ENCODE measurements at regions not wholly inside any gene's neighbourhood (a gene's known extent, or its start where the extent isn't known, plus 50 kb on each side); places are given as distances from the start of the nearest gene placed in this dataset.
"Not testable (repeated sequence)": the region's sequence is repeated elsewhere in the genome, so short reads cannot be mapped to it uniquely, and the experiment has no call there.

DNA sequence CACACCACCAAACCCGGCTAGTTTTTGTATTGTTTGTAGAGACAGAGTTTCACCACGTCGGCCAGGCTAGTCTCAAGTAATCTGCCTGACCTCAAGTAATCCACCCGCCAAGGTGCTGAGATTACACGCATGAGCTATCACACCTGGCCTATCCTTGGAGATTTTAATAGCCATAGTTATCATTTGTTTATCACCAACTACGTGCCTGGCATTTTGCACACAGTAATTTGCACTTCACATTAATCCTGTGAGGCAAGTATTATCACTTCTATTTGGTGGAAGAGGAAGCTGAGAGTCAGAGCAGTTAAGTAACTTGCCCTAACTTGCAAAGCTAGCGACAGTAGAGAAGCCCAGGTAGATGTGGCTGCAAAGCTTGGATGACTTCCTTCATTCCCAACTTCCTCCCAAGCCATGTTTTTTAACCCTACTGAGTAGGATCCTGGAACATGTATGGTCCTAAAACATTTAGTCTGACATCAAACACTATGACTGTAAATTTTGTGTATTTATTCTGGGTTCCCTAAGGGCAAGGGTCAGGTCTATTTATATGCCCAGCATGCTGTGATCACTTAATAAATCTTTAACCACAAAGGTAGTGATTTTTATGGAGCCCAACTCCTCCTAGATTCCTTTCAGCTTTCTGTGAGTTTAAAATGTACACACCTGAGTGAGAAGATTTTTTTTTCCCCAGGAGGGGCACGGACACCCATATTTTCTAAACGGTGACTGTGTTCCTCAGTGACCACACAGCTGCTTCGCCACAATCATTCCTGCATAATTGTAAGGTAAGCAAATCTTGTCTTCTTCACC, 100.2 kb upstream of the RAI14 start:
- no peak for DNase-seq (ENCODE audit: low read depth)

DNA sequence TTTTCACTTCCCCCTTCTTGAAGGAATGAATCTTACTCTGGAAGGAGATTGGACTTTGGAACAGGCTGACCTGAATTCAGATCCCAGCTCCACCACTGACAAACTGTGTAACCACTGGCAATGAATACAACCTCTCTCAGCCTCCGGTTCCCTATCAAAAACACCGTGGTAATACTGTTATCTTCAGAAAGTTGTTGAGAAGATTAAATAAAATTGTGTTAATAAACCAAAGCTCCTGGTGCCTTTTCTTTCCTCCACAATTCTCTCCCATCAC, 99.7 kb upstream of the RAI14 start:
- DNase-seq (ENCODE audit: low read depth), result no peak

DNA sequence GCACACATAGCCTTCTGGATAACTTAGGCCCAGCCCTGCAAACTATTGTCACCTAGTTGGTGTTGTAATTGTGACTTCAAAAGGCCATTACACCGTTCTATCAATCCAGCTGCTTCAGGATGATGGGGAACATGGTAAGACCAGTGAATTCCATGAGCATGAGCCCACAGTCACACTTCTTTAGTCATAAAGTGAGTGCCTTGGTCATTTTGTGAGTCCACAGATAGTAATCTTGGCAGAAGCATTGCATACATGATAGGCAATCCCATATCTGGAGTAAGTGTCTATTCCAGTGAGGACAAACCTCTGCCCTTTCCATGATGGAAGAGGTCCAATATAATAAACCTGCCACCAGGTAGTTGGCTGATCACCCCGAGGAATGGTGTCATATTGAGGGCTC, 94.5 kb upstream of the RAI14 start:
- DNase-seq (ENCODE audit: low read depth), result not testable (repeated sequence)

DNA sequence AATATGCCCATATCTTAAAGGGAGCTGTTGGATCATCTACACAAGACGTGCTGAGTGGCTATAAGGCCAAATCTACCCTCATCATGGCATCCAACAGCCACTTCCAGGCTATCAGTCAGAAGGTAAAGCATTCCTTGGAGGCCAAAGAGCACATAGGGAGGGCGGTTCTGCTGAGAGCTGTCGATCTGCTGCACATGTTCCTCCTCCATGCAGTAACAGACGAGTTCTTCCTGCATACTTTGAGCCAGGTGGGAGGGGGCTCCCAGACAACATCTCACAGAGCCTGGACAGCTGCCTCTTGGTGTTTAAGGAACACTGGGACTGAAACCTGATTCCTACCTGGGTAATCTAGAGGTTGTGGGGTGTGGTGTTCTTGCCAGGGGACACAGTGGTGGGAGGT, 93.3 kb upstream of the RAI14 start:
- DNase-seq (ENCODE audit: low read depth), result no peak

DNA sequence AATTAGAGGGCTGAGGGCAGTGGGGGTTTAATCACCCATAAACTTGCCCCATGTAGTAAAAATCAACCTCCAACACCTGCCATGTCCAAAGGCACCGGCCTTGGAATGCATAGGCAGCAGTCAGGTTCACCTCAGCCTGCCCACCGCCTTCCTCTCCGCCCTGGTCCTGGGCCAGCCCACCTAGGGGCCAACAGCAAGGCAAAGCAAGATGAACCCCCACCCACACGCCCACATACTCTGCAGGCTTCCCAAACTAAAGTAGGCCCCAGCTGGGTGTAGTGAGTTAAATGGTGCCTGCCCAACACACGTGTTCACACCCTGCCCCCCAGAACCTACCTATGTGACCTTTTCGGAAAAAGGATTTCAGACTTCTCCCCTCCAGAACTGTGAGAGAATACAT, 92.9 kb upstream of the RAI14 start:
- no peak for DNase-seq (ENCODE audit: low read depth)

DNA sequence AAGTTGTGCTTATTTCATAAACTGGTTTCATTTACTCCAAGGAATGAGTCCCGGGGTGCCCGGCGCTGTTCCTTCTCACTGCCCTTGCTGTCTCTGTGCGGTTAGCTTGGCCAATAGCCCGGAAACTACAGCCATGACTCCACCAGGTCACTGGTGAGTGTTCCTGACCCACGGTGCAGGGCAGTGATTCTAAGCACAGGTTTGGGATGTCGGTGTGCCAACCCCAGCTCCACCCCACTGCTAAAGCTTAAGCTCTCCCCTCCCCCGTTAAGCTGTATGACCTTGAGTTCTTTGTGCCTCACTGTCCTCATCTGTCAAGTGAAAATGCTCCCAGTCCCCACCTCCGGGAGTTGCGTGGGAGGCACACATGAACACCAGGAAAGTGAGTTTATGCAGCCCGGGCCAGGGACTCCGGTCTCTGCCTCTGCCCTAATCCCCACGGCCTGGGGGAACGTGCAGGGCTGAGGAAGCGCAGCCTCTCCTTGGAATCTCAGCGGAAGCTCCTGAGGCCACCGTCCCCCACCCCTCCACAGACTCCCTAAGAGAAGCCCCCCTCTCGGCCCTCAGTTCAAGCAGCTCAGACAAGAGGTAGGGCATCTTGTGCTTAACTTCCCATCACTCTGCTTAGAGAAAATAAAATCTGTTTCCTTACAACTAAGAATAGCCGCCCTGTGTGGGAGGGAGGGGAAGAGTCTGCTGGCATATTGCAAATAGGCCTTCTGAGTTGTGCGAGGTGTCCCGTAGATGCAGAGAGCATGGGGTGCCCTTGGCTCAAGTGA, 92.0 kb upstream of the RAI14 start:
- DNase-seq (ENCODE audit: low read depth), result no peak

DNA sequence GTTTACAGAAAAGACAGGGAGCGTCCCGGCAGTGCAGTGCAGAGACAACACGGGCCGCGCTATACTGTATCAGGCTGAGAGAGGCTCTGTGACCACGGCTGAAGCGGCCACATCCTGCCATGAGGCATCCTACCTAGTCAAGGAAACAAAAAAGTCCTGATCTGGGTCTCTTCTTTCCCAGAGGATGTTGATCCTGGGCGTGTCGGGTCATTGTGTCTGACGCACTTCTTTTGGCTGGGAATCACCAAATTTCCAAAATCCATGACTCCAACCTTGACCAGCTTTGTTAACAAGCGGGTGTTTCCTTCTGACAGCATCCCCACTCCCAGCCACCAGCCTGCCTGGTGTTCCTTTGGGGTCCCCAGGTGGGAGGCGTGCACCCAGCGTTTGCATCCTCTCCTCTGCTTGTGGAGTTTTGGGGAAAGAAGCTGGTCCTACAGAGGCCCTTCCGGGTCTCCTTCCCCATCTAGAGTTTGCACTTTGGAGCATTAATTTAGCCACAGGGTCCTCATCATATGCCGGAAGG, 91.4 kb upstream of the RAI14 start:
- no peak for DNase-seq (ENCODE audit: low read depth)

DNA sequence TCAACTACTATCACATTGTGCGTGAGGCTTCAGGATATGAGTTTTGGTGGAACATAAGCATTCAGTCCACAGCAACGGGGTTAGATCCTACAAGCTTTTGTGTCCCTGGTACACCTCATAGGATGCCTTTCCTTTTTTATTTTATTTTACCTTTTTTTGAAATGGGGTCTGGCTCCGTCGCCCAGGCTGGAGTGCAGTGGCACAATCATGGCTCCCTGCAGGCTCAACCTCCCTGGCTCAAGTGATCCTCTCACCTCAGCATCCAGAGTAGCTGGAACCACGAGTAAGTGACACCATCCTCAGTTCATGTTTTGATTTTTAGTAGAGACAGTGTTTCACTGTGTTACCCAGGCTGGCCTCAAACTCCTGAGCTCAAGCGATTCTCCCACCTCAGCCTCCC, 86.0 kb upstream of the RAI14 start:
- DNase-seq (ENCODE audit: low read depth), result no peak

DNA sequence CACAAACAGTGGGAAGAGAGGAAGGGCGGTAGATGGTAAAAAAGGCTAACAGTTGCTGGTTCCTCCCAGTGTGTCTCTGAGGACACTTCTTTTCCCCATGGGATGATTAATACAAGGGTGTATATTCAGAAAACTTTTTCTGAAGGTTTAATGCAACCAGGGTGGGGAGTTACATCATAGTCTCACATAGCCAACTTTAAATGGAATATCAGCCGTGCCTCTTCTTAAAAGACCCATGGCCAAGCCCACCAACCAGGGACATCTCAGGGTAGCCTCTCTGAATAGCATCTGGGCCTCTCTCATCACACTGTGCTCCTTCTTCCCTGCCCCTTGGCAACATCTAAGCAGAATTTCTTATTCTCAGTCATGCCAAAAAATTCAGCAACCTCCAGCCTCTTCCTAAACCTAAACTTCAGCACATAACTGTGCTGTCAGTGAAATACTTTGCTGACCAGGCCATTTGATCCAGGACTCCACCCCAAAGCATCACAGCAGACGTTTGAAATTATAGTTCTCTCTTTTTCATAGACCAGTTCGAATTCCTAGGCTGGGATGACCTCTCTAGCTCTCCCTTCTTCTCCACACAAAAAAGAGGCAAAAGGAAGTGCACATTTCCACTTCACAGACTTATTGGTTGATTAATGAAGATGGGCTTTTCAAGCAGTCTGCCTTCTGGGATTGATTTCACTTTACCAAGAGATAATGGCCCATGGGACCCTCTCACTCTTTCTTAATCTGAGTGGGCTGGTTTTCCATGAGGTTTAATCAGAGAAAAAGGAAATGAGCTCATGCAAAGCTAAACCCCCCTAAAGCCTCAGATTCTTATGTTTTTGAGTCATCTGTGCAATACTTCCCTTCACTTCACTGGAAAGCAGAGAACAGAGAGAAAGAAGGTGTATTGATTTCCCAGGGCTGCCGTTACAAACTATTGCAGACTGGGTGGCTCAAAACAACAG, 85.1 kb upstream of the RAI14 start:
- DNase-seq (ENCODE audit: low read depth), result peak; percentile 43

DNA sequence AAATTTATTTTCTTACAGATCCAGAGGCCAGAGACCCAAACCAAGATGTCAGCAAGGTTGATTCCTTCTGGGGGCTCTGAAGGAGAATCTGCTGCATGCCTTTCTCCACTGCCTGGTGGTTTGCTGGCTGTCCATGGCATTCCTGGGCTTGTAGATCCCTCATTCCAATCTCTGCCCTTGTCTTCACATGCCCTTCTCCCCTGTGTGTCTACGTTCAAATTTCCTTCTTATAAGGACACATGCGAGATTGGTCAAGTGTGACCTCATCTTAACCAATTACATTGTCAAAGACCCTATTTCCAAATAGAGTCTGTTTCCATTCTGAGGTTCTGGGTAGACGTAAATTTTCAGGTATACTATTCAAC, 84.5 kb upstream of the RAI14 start:
- DNase-seq (ENCODE audit: low read depth), result no peak

DNA sequence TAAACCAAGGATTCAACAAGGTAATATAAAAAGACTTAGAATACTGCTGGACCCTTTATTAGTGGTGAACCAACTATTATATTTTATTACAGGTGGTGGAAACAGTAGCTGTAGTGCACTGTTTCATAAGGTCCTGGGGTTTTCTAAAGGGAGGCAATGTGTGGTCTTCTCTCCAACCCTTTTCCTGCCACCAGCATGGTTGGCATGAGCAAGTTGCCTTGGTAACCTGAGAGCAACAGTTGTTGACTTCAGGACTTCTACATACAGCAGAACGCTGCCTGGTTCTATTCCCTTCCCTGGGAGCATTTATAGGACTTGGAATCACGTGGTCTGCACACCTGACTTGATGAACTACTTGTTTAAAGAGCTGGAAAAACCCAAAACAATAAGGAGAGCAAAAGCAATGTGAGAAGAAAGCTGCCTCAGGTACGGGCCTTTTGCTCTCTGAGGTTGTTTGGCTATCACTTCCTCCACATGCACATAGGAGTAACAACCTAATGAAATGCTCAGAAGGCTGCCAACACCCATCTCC, 81.1 kb upstream of the RAI14 start:
- no peak for DNase-seq (ENCODE audit: low read depth)

DNA sequence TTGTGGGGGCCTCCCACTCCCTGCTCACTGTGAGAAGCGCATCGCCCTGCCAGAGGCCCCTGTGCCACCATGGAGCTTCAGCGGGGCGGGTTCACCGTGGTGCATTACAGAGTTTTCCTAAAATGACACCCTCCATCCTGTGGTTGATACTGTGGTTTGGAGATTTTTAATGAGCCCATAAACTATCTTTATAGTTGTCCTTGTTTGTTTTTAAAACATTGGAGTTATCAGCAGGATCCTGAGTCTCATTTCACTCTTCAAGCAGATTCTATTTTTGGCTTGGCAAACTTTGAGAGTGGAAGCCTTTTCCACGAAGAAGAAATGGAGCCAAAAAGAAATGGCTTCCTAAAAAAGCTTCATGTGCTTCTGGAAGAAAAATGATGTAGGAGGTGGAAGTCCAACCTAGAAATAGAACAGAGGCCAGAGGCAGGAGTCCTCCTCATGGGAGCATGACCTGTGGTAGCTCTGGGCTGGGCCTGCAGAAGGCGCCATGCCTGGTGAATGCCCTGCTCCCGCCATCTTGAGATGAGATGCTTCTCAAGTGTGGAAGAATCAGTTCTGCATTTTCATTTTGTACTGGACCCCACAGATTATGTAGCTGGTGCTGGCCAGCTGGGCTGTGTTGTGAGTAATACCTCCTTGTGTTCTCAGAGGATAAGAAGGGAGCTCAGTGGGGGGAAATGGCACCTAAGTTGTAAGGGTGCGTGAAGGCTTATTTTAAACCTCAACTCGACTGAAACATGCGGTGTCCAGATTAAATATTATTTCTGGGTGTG, 79.0 kb upstream of the RAI14 start:
- DNase-seq (ENCODE audit: low read depth), result peak; percentile 45

DNA sequence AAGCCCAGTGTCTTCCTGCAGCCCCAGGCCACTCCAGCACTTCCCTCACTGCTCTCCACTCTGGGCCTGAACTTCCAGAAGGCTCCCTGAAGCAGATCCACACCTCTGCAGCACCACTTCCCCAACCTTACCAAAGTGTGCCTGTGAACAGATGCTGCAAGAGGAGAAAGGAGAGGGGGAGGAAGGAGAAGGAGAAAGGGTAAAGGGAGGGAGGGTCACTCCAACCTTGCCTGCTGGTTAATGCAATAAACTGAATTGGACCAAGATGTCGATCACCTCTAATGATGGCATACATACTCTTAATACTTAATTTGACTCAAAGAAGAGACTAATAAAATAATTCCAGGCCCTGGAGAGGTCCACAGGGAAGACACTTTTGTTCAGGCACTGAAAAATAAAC, 77.2 kb upstream of the RAI14 start:
- no peak for DNase-seq (ENCODE audit: low read depth)

DNA sequence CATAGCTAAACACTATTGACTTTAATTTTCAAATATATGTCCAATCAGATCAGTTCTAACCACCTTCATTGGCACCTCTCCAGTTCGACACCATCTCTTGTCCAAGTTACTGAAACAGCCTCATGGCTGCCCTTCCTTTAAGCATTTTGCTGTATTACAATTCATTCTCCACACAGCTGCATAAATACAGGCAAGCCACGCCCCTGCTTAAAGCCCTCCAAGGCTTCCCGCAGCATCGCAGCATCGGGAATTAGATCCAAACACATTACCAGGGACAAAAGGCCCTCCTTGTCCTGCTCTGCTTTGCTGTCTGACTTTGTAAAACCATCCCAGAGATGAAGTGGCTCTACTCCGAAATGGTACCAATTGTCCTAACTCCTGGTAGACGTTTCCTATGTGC, 75.1 kb upstream of the RAI14 start:
- DNase-seq (ENCODE audit: low read depth), result no peak

DNA sequence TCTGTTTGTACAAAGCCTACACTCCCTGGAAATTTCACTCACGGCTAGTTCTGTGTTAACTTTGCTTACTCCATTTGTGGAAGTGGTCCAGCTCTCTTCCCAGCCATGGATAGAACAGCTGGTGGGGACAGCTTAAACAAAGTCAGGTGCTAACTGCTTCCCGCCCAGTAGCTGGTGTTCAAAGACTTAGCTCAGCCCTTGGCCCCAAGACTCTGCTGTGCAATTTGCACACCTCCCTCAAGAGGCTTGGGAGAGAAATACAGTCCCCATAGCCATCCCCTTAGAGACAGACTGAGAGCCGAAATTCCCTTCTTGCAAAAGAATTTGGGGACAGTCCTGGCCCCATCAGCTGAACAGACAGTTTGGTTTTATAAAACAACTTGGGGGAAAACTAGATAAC, 73.8 kb upstream of the RAI14 start:
- no peak for DNase-seq (ENCODE audit: low read depth)

DNA sequence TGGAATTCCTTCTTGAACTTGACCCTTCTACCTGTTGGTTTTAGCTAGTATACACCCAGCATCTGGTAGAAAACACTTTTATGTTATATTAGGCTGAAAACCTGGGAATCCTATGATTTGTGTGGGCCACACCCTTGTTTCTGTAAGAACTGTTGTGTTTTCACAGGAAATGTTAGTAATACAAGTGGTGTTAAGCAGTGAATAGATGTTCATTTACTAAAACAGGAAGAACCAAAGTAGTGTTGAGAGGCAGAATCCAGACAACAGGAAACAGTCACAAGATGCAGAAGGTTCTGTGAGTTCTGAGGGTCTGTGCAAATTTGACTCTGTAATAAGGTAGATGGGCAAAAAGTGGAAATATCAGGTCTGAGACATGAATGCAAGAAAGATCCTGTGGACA, 73.0 kb upstream of the RAI14 start:
- no peak for DNase-seq (ENCODE audit: low read depth)

DNA sequence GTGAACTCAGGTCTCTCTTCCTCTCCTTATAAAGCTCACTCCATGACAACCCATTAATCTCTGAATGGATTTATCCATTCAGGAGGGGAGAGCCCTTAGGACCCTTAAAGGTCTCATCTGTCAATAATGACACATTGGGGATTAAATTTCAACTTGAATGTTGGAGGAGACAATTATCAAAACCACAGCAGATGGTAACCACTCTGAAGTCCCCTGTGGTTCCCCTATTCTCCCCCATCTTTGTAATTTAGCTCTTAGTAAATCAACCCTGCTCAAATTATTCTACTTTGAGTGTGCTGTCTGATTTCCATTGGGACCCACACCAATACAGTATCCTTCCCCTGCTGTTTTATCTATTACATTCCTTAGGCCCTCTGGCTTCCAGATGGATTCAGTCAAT, 72.0 kb upstream of the RAI14 start:
- DNase-seq (ENCODE audit: low read depth), result no peak

DNA sequence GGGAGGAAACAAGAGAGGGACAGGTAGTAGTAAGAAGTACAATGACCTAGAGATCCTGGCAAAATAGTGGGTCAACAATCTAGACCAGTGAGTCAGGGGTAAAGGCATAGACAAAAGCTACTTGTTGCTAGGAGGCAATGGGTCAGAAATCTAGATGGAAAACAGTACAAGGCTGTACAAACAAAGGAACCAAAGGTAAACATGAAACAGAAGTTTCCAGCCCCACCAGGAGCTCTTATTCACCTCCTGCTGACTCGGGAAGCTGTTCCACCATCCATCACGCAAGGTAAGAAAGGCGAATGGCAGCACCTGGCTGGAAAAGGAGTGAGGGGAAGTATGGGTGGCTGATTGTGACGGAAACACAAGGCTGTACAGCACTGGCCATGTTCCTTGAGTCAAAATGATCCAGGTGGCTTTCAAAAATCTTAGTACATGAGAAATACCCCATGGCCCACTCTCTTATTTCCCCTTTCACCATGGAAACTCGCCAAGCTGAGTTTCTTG, 70.5 kb upstream of the RAI14 start:
- no peak for DNase-seq (ENCODE audit: low read depth)

DNA sequence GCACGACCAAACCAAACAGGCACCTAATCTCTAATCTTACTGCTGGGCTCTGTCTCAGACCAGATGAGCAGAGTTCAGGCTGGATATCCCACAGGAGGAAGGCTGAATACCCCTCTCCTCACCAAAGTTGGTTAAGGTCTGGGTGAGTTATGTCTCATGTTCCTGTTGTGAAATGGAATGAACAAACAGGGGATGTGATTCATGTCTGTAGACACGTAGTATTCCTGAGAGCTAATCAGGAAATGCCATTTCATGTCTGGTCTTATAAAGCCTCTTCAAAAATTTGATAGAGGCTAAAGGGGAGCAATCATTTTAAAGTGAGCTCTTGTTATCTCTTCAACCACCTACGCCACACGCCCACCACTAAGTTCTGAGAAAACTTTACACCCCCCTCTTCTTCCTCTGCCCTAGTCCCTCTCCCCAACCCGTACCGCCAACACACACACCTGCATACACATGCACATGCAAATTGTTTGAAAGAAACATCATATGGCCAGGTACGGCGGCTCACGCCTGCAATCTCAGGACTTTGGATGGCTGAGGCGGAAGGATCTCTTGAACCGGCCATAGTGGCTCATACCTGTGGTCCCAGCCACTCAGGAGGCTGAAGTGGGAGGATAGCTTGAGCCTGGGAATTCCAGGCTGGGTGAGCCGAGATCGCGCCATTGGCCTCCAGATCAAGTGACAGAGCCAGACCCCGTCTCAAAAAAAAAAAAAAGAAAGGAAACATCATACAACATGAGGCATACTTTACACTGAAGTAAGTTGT, 69.8 kb upstream of the RAI14 start:
- DNase-seq (ENCODE audit: low read depth), result peak; percentile 57
